Neural cell (in vitro differentiated cells): ENCODE measurements at regions not wholly inside any gene's neighbourhood (a gene's known extent, or its start where the extent isn't known, plus 50 kb on each side); places are given as distances from the start of the nearest gene placed in this dataset.

Experiments used
- H2AFZ ChIP-seq: fragments of 200-600, 300-800 bp; sonication (generic), shearing (Covaris generic); 2 replicates; pipeline ENCODE4 v1.6.0; 2014; ENCODE audit warnings: low read depth, mild to moderate bottlenecking, antibody characterized with exemption, low read length, moderate library complexity
- H3F3A ChIP-seq: fragments of 200-600 bp; shearing (Covaris generic); 2 replicates; pipeline ENCODE4 v1.6.1; 2016; ENCODE audit warnings: mild to moderate bottlenecking, moderate library complexity, mixed read lengths, antibody characterized with exemption, low read length; ENCODE audit not compliant: insufficient read depth, poor library complexity, severe bottlenecking
- H3K27ac ChIP-seq: fragments of 200-600, 300-800 bp; sonication (generic), shearing (Covaris generic); 2 replicates; pipeline ENCODE4 v1.5.1; 2014; ENCODE audit warnings: mild to moderate bottlenecking, low read length, moderate library complexity
- H3K27me3 ChIP-seq: fragments of 300-800, 200-600 bp; sonication (generic), shearing (Covaris generic); 2 replicates; pipeline ENCODE4 v1.6.0; 2014; ENCODE audit warnings: mild to moderate bottlenecking, low read depth, low read length, moderate library complexity; ENCODE audit not compliant: insufficient read depth
- H3K36me3 ChIP-seq: fragments of 300-800, 200-600 bp; sonication (generic), shearing (Covaris generic); 2 replicates; pipeline ENCODE4 v1.5.1; 2014; ENCODE audit warnings: mild to moderate bottlenecking, antibody characterized with exemption, low read length, moderate library complexity; ENCODE audit not compliant: insufficient read depth
- H3K4me2 ChIP-seq: fragments of 300-800, 200-600 bp; sonication (generic), shearing (Covaris generic); 2 replicates; pipeline ENCODE4 v1.6.0; 2014; ENCODE audit warnings: mild to moderate bottlenecking, low read length
- H3K4me3 ChIP-seq: fragments of 300-800, 200-600 bp; sonication (generic), shearing (Covaris generic); 2 replicates; pipeline ENCODE4 v1.5.1; 2014; ENCODE audit warnings: mild to moderate bottlenecking, low read length, moderate library complexity
- H3K79me2 ChIP-seq: fragments of 200-600 bp; shearing (Covaris generic); replicated peaks from 2 replicates; pipeline ENCODE4 v1.6.0; 2014; ENCODE audit warnings: mild to moderate bottlenecking, low read length, moderate library complexity; ENCODE audit not compliant: insufficient read depth
- H3K9ac ChIP-seq: fragments of 300-800, 200-600 bp; sonication (generic), shearing (Covaris generic); 2 replicates; pipeline ENCODE4 v1.6.1; 2016; ENCODE audit warnings: mild to moderate bottlenecking, low read length, mixed read lengths
- H3K9me2 ChIP-seq: fragments of 200-600 bp; shearing (Covaris generic); 2 replicates; pipeline ENCODE4 v1.6.1; 2016; ENCODE audit warnings: mild to moderate bottlenecking, low read length, mixed read lengths; ENCODE audit not compliant: insufficient read depth
- H3K9me3 ChIP-seq: fragments of 200-600, 300-800 bp; sonication (generic), shearing (Covaris generic); 2 replicates; pipeline ENCODE4 v1.6.1; 2016; ENCODE audit warnings: mild to moderate bottlenecking, mixed run types, low read length, moderate library complexity, mixed read lengths
- H4K20me1 ChIP-seq: fragments of 200-600 bp; shearing (Covaris generic); 2 replicates; pipeline ENCODE4 v1.6.1; 2016; ENCODE audit warnings: mild to moderate bottlenecking, mixed run types; ENCODE audit not compliant: insufficient read depth
- CTCF ChIP-seq: fragments of 450-650 bp; IDR thresholded peaks from 2 replicates; pipeline ENCODE4 v1.5.1; 2014; ENCODE audit warnings: antibody characterized with exemption, mild to moderate bottlenecking, moderate library complexity; ENCODE audit not compliant: poor library complexity, severe bottlenecking
- EP300 ChIP-seq: fragments of 450-650 bp; conservative IDR thresholded peaks from 2 replicates; pipeline ENCODE4 v1.6.1; 2014; ENCODE audit warnings: antibody characterized with exemption, mild to moderate bottlenecking, moderate library complexity; ENCODE audit not compliant: poor library complexity, severe bottlenecking
- EZH2 ChIP-seq: fragments of 200-600, 300-800 bp; shearing (Covaris generic), sonication (generic); IDR thresholded peaks from 2 replicates; pipeline ENCODE4 v1.6.1; 2014; ENCODE audit warnings: antibody characterized with exemption, low read length, borderline replicate concordance, mild to moderate bottlenecking; ENCODE audit not compliant: insufficient read depth, poor library complexity, severe bottlenecking
- MXI1 ChIP-seq: fragments of 450-650 bp; conservative IDR thresholded peaks from 2 replicates; pipeline ENCODE4 v1.6.1; 2014; ENCODE audit warnings: antibody characterized with exemption, mild to moderate bottlenecking; ENCODE audit not compliant: poor library complexity, severe bottlenecking
- POLR2AphosphoS5 ChIP-seq: IDR thresholded peaks from 2 replicates; pipeline ENCODE4 v1.6.1; 2012
- RAD21 ChIP-seq: fragments of 450-650 bp; conservative IDR thresholded peaks from 2 replicates; pipeline ENCODE4 v1.6.1; 2014; ENCODE audit warnings: antibody characterized with exemption, mild to moderate bottlenecking, moderate library complexity
- SMC3 ChIP-seq: fragments of 450-650 bp; conservative IDR thresholded peaks from 2 replicates; pipeline ENCODE4 v1.6.1; 2014; ENCODE audit warnings: antibody characterized with exemption, mild to moderate bottlenecking, moderate library complexity; ENCODE audit not compliant: poor library complexity
- TAF1 ChIP-seq: IDR thresholded peaks from 2 replicates; pipeline ENCODE4 v1.6.1; 2012; ENCODE audit warnings: low read depth
- TF ChIP-seq, protein P1 (sequence below): IDR thresholded peaks from 2 replicates; pipeline ENCODE4 v1.6.1; 2012; ENCODE audit warnings: borderline replicate concordance

DNA sequence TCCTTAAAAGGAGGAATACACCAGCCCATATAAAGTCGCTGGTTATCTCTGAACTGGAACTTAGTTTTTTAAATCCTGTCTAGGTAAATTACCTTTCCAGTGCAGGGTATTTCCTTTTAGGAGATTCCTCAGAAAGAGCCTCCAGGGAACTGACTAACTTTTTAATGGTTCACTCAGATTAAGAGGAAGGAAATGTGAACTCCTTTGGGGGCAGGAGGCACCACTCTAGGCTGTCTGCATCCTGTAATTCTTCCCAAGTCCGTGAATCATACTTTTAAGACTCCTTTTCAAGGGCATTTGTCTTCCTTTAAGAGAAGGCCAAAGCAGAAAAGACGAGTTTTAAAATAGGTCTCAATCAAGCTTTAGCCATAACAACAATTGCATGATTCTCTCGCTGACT is 871.2 kb upstream of the NR2F2 start:
- no peak overlapping the region for H3K9ac ChIP-seq
- H3K9me2 ChIP-seq = no peaks in the 10 kb centered on the region
- H2AFZ ChIP-seq = no peak overlapping the region
- H3K36me3 ChIP-seq = no peaks in the 10 kb centered on the region
- H3K27me3 ChIP-seq = no peaks in the 10 kb centered on the region
- no peaks in the 10 kb centered on the region for H4K20me1 ChIP-seq
- no peak for TF ChIP-seq MXI1
- no peak for TF ChIP-seq TAF1
- no peak for TF ChIP-seq SMC3
- TF ChIP-seq CTCF = no peak
- H3K9me3 ChIP-seq = no peaks in the 10 kb centered on the region
- no peaks in the 10 kb centered on the region for H3F3A ChIP-seq
- H3K79me2 ChIP-seq = no peaks in the 10 kb centered on the region
- H3K4me2 ChIP-seq = no peak overlapping the region
- no peak overlapping the region for H3K27ac ChIP-seq
- H3K4me3 ChIP-seq = no peak overlapping the region

- Histone ChIP-seq H4K20me1 (no peaks in the 10 kb centered on the region), H3K36me3 (no peaks in the 10 kb centered on the region), H3K9ac (no peak overlapping the region), H2AFZ (no peak overlapping the region), H3K4me3 (no peak overlapping the region), H3K27ac (no peak overlapping the region), H3K79me2 (no peaks in the 10 kb centered on the region), H3K9me3 (no peaks in the 10 kb centered on the region), H3F3A (no peaks in the 10 kb centered on the region), H3K27me3 (no peaks in the 10 kb centered on the region), H3K9me2 (no peaks in the 10 kb centered on the region), H3K4me2 (no peak overlapping the region)
- TF ChIP-seq TAF1 (no peak), EZH2 (no peak), EP300 (no peak), SMC3 (no peak), MXI1 (no peak), RAD21 (no peak), CTCF (no peak), POLR2AphosphoS5 (no peak)
- TF ChIP-seq, protein P1, sequence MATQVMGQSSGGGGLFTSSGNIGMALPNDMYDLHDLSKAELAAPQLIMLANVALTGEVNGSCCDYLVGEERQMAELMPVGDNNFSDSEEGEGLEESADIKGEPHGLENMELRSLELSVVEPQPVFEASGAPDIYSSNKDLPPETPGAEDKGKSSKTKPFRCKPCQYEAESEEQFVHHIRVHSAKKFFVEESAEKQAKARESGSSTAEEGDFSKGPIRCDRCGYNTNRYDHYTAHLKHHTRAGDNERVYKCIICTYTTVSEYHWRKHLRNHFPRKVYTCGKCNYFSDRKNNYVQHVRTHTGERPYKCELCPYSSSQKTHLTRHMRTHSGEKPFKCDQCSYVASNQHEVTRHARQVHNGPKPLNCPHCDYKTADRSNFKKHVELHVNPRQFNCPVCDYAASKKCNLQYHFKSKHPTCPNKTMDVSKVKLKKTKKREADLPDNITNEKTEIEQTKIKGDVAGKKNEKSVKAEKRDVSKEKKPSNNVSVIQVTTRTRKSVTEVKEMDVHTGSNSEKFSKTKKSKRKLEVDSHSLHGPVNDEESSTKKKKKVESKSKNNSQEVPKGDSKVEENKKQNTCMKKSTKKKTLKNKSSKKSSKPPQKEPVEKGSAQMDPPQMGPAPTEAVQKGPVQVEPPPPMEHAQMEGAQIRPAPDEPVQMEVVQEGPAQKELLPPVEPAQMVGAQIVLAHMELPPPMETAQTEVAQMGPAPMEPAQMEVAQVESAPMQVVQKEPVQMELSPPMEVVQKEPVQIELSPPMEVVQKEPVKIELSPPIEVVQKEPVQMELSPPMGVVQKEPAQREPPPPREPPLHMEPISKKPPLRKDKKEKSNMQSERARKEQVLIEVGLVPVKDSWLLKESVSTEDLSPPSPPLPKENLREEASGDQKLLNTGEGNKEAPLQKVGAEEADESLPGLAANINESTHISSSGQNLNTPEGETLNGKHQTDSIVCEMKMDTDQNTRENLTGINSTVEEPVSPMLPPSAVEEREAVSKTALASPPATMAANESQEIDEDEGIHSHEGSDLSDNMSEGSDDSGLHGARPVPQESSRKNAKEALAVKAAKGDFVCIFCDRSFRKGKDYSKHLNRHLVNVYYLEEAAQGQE = no peak
Measured at GRCh38 chr15:95464509-95464908, 866.0 kb upstream of the NR2F2 start.
